ENCODE measurements at regions not wholly inside any gene's neighbourhood (a gene's known extent, or its start where the extent isn't known, plus 50 kb on each side); places are given as distances from the start of the nearest gene placed in this dataset. TPM values are rescaled to one million over a fixed set of nuclear protein-coding genes. Genes with fewer than 3 reads are reported as not detected.
"Not testable (repeated sequence)": the region's sequence is repeated elsewhere in the genome, so short reads cannot be mapped to it uniquely, and the experiment has no call there.

- DNase-seq (ENCODE audit: missing footprints) (no peak), ATAC-seq (no peak)
- intact Hi-C loops (cut with DNase I): no loop called here
Observed at GRCh38 chr21:23131177-23131576, 2133.0 kb downstream of the NCAM2 start.

- no peak for DNase-seq (ENCODE audit: missing footprints)
- intact Hi-C loops (cut with DNase I): no loop called here
- no peak for ATAC-seq
Observed at GRCh38 chr21:23138797-23139196, 2140.6 kb downstream of the NCAM2 start.

- DNase-seq (ENCODE audit: missing footprints): no peak
- ATAC-seq: no peak
- intact Hi-C loops (cut with DNase I): no loop called here
Observed at GRCh38 chr21:23152130-23152529, 2153.9 kb downstream of the NCAM2 start.

- DNase-seq (ENCODE audit: missing footprints); ATAC-seq; intact Hi-C loops (cut with DNase I): not testable (repeated sequence)
Observed at GRCh38 chr21:23153842-23154241, 2155.6 kb downstream of the NCAM2 start.

- ATAC-seq: no peak
- no peak for DNase-seq (ENCODE audit: missing footprints)
- intact Hi-C loops (cut with DNase I): no loop called here
Observed at GRCh38 chr21:23155281-23155680, 2157.1 kb downstream of the NCAM2 start.

GRCh38 chr21:23160914-23161313 is 2162.7 kb downstream of the NCAM2 start:
- intact Hi-C loops (cut with DNase I): no loop called here
- no peak for DNase-seq (ENCODE audit: missing footprints)
- no peak for ATAC-seq

GRCh38 chr21:23162198-23162946 is 2164.2 kb downstream of the NCAM2 start:
- intact Hi-C loops (cut with DNase I): no loop called here
- DNase-seq (ENCODE audit: missing footprints) (no peak), ATAC-seq (no peak)

Small RNA genes in the stretch of these regions (microRNA-seq; reads per million reads assigned to microRNA genes)
- not detected for gene MIR6130
